ENCODE measurements at regions not wholly inside any gene's neighbourhood (a gene's known extent, or its start where the extent isn't known, plus 50 kb on each side); places are given as distances from the start of the nearest gene placed in this dataset.

DNA sequence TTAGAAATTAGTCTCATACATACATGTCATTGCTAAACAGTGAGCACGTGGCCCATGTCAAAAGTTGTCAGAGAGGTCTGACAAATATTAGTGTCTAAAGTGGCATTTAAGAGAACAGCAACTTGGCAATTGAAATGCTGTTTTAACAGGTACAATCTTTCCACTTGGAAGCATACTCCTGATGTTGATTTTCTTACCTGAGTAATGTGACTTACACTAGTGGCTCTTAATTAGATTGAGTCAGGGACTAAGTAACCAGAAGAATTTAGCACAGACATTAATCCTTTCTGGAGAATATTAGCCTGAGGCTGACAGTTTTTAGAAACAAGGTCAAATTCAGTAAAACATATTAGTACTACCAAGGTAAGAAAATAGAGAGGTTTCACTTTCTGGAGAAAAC is 357.0 kb upstream of the ZNF608 start (continued):
- TF ChIP-seq, protein P1, sequence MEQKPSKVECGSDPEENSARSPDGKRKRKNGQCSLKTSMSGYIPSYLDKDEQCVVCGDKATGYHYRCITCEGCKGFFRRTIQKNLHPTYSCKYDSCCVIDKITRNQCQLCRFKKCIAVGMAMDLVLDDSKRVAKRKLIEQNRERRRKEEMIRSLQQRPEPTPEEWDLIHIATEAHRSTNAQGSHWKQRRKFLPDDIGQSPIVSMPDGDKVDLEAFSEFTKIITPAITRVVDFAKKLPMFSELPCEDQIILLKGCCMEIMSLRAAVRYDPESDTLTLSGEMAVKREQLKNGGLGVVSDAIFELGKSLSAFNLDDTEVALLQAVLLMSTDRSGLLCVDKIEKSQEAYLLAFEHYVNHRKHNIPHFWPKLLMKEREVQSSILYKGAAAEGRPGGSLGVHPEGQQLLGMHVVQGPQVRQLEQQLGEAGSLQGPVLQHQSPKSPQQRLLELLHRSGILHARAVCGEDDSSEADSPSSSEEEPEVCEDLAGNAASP (CRISPR knock-in tag; IDR thresholded peaks at IDR 0.05; ENCODE audit: borderline replicate concordance): no peak
- TF ChIP-seq, protein P2, sequence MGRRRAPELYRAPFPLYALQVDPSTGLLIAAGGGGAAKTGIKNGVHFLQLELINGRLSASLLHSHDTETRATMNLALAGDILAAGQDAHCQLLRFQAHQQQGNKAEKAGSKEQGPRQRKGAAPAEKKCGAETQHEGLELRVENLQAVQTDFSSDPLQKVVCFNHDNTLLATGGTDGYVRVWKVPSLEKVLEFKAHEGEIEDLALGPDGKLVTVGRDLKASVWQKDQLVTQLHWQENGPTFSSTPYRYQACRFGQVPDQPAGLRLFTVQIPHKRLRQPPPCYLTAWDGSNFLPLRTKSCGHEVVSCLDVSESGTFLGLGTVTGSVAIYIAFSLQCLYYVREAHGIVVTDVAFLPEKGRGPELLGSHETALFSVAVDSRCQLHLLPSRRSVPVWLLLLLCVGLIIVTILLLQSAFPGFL (CRISPR knock-in tag; IDR thresholded peaks at IDR 0.05): no peak

DNA sequence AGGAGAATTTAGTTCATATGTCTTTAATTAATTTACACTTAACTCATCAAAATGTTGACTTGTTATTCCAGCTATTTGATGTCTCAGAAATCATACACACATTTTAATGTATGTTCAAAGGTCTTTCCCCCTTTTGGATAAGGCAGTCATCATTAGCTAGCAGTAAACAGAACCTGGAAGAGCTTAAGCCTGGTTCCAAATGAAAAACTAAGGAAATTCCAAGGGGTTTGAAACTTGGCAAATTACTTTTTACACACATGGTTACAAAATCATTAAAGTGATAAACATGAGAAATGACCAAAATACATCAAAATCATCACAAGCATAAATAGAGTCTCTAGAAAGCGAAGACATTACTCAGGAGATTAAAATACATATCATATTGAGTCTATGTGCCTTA is 359.8 kb upstream of the ZNF608 start:
- in situ Hi-C loops (cut with HindIII; ENCODE audit: extremely low pct_ligation_motif_present, low pct_unique_long_range_greater_than_20kb) (no loop called here), intact Hi-C loops (cut with micrococcal nuclease; ENCODE audit: unreplicated experiment) (no loop called here)
- H3K4me3 ChIP-seq (replicated peaks in 1 of 3; ENCODE audit: insufficient read depth in 1 of 3, low read depth in 2 of 3, low read length in 3 of 3): no peak overlapping the region
- CTCF ChIA-PET (ENCODE audit: low intra/inter-chr PET ratio, low total read pairs): no interaction called here
- H3K79me2 ChIP-seq (ENCODE audit: insufficient read depth, low read length): no peaks in the 10 kb centered on the region
- 3% methylated on average over 1 of the region's 1 CpG for WGBS (ENCODE audit: low lambda C conversion rate)
- no TSS peak for BruUV-seq (replicated peaks)
- no peaks in the 10 kb centered on the region for H4K20me1 ChIP-seq (ENCODE audit: insufficient read depth, low read length)
- no peak overlapping the region for H3K4me2 ChIP-seq (ENCODE audit: low read depth, low read length)
- no peaks in the 10 kb centered on the region for H3K4me1 ChIP-seq (ENCODE audit: insufficient read depth, low read length)
- no peak for FAIRE-seq
- H3K27ac ChIP-seq (ENCODE audit: extremely low read length, insufficient read depth, low read length): no peak overlapping the region
- DNase-seq (ENCODE audit: low spot score): no peak
- TF ChIP-seq IRX3 (CRISPR knock-in tag; IDR thresholded peaks at IDR 0.05; ENCODE audit: borderline replicate concordance, low read depth) (no peak), ZBTB1 (CRISPR knock-in tag; IDR thresholded peaks at IDR 0.05; ENCODE audit: borderline replicate concordance) (no peak), MTF1 (CRISPR knock-in tag; IDR thresholded peaks at IDR 0.05) (no peak)
- TF ChIP-seq, protein P3, sequence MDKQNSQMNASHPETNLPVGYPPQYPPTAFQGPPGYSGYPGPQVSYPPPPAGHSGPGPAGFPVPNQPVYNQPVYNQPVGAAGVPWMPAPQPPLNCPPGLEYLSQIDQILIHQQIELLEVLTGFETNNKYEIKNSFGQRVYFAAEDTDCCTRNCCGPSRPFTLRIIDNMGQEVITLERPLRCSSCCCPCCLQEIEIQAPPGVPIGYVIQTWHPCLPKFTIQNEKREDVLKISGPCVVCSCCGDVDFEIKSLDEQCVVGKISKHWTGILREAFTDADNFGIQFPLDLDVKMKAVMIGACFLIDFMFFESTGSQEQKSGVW (CRISPR knock-in tag; IDR thresholded peaks at IDR 0.05; ENCODE audit: borderline replicate concordance): no peak
- TF ChIP-seq, protein P4, sequence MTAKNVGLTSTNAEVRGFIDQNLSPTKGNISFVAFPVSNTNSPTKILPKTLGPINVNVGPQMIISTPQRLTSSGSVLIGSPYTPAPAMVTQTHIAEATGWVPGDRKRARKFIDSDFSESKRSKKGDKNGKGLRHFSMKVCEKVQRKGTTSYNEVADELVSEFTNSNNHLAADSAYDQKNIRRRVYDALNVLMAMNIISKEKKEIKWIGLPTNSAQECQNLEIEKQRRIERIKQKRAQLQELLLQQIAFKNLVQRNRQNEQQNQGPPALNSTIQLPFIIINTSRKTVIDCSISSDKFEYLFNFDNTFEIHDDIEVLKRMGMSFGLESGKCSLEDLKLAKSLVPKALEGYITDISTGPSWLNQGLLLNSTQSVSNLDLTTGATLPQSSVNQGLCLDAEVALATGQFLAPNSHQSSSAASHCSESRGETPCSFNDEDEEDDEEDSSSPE (CRISPR knock-in tag; IDR thresholded peaks at IDR 0.05): no peak
- H3K9ac ChIP-seq (ENCODE audit: insufficient read depth, low read depth, low read length): no peak overlapping the region
- POLR2A ChIA-PET: no interaction called here
- no peaks in the 10 kb centered on the region for H3K36me3 ChIP-seq (replicated peaks in 1 of 2; ENCODE audit: control insufficient read depth in 1 of 2, insufficient read depth in 2 of 2, low read length in 2 of 2)
- ATAC-seq: no peak
- H3K27me3 ChIP-seq (ENCODE audit: control insufficient read depth in 1 of 2, insufficient read depth in 2 of 2, low read length in 2 of 2): no peaks in the 10 kb centered on the region
- H3K9me3 ChIP-seq (ENCODE audit: low read length): no peaks in the 10 kb centered on the region
- no peak overlapping the region for H2AFZ ChIP-seq (ENCODE audit: low read length)

All from HepG2 (cell line).